Activated naive CD8-positive, alpha-beta T cell treated with anti-CD3 and anti-CD28 coated beads, Interleukin-2, amount 50 U/mL, for 24 hours (primary cell): ENCODE measurements at regions not wholly inside any gene's neighbourhood (a gene's known extent, or its start where the extent isn't known, plus 50 kb on each side); places are given as distances from the start of the nearest gene placed in this dataset.
"Not testable (repeated sequence)": the region's sequence is repeated elsewhere in the genome, so short reads cannot be mapped to it uniquely, and the experiment has no call there.

ENCODE experiments used
- ATAC-seq: fragments of 150-1000 bp; cut with Tn5 transposase; one replicate; pipeline ENCODE4 v1.10.0; 2021
- DNase-seq: peaks from one replicate; pipeline ENCODE4 v3.0.0; 2021
- H3K27ac Mint-ChIP-seq: one replicate; pipeline ENCODE4 v1.8.0; 2021; ENCODE audit warnings: mild to moderate bottlenecking, mixed read lengths
- H3K27me3 Mint-ChIP-seq: one replicate; pipeline ENCODE4 v1.8.0; 2021; ENCODE audit warnings: mixed read lengths
- H3K36me3 Mint-ChIP-seq: one replicate; pipeline ENCODE4 v1.8.0; 2021; ENCODE audit warnings: low read depth, mixed read lengths
- H3K4me1 Mint-ChIP-seq: one replicate; pipeline ENCODE4 v1.8.0; 2021; ENCODE audit warnings: mixed read lengths
- H3K4me3 Mint-ChIP-seq: one replicate; pipeline ENCODE4 v1.8.0; 2021; ENCODE audit warnings: mild to moderate bottlenecking, moderate library complexity, mixed read lengths
- H3K9me3 Mint-ChIP-seq: one replicate; pipeline ENCODE4 v1.8.0; 2021; ENCODE audit warnings: mixed read lengths

GRCh38 chr5:167833456-167833855, 458.0 kb upstream of the WWC1 start:
- DNase-seq (no peak), ATAC-seq (no peak)
- H3K27me3 Mint-ChIP-seq: peaks cover 2% of the 10 kb centered on the region
- no peak overlapping the region for H3K4me3 Mint-ChIP-seq
- no peaks in the 10 kb centered on the region for H3K9me3 Mint-ChIP-seq
- H3K27ac Mint-ChIP-seq: no peak overlapping the region
- H3K36me3 Mint-ChIP-seq: no peaks in the 10 kb centered on the region
- no peaks in the 10 kb centered on the region for H3K4me1 Mint-ChIP-seq

GRCh38 chr5:167835146-167835545, 456.3 kb upstream of the WWC1 start:
- Mint-ChIP-seq H3K27ac (no peak overlapping the region), H3K36me3 (no peaks in the 10 kb centered on the region), H3K27me3 (no peaks in the 10 kb centered on the region), H3K4me3 (no peak overlapping the region), H3K4me1 (no peaks in the 10 kb centered on the region), H3K9me3 (no peaks in the 10 kb centered on the region)
- DNase-seq (no peak), ATAC-seq (no peak)

DNA sequence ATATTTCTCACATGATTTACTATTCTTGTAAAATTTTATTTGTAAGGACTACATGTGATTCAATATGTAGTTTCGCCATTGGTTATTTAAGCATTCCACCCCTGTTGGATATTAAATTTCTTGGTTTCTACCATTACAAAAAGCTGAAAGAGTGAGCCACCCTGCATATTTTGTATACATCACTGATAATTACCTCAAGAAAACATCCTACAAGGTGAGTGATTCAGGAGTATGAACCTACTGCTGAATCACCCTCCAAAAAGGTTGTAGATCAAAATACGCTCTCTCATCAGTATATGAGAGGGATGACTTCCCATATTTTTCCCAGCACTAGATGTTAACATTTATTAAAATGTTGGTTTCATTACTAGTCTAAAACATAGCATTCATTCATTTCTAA, 454.3 kb upstream of the WWC1 start:
- no peaks in the 10 kb centered on the region for H3K27me3 Mint-ChIP-seq
- no peaks in the 10 kb centered on the region for H3K4me1 Mint-ChIP-seq
- DNase-seq (no peak), ATAC-seq (no peak)
- no peaks in the 10 kb centered on the region for H3K9me3 Mint-ChIP-seq
- H3K4me3 Mint-ChIP-seq: no peak overlapping the region
- H3K36me3 Mint-ChIP-seq: no peaks in the 10 kb centered on the region
- H3K27ac Mint-ChIP-seq: no peak overlapping the region

DNA sequence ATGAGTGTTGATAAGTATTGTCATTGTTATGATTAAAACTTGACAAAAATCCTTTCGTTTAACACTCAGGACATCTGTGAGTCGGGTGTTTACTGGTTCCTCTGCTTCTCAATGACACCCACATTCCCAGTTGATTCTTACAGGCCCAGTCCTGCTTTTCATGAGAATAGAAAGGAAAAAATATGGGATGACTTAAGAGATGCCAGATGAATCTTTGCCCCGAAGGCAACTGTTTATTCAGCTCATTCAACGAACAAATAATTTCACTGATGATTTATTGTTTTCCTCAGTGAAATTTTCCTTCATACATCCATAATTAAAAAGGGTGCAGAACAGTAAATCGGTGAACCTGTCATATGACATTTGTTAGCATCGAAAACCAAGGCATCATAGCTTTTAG, 452.4 kb upstream of the WWC1 start:
- no peak overlapping the region for H3K4me3 Mint-ChIP-seq
- no peaks in the 10 kb centered on the region for H3K4me1 Mint-ChIP-seq
- no peaks in the 10 kb centered on the region for H3K27me3 Mint-ChIP-seq
- H3K27ac Mint-ChIP-seq: no peak overlapping the region
- H3K36me3 Mint-ChIP-seq: no peaks in the 10 kb centered on the region
- ATAC-seq (no peak), DNase-seq (no peak)
- no peaks in the 10 kb centered on the region for H3K9me3 Mint-ChIP-seq

- no peak overlapping the region for H3K4me3 Mint-ChIP-seq
- DNase-seq: no peak
Observed at GRCh38 chr5:167840527-167841130, 450.8 kb upstream of the WWC1 start.

DNA sequence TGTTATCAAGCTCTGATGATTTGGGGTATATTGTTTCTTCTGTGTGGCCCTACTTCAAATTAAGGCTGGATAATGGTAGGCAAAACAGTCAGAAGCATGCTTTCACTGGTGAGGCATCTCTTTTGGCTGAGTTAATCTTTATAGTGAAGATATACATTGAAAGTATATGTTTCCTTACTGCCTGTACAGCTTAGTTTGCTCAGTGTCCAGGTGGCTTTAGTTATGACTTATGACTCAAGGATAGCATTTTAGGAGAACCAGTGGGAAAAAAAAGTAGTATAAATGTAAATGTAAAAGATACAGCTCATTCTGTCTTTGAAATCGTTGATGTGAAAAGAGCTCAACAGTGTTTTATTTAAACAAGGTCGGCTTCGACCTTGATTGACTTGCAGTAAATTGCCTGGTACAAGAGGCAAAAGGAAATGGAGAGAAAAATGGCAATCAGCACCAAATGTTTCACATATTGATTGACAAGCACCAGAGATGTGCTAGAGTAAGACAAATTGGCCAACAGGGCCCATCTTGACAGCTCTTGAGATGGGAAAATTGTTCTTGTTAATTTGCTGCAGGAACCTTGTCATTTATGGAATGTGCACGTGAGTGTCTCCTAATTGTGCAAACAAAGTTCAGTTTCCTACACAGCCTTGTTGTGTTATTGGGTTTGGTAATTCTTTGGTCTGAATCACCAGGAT, 447.4 kb upstream of the WWC1 start:
- Mint-ChIP-seq H3K27me3 (no peaks in the 10 kb centered on the region), H3K27ac (no peak overlapping the region), H3K36me3 (no peaks in the 10 kb centered on the region), H3K9me3 (no peaks in the 10 kb centered on the region), H3K4me3 (no peak overlapping the region), H3K4me1 (no peaks in the 10 kb centered on the region)
- ATAC-seq: no peak
- no peak for DNase-seq

More at GRCh38 chr5:167840527-167841130, 450.8 kb upstream of the WWC1 start:
- Mint-ChIP-seq H3K27ac (no peak overlapping the region), H3K9me3 (no peaks in the 10 kb centered on the region), H3K27me3 (no peaks in the 10 kb centered on the region), H3K4me1 (no peaks in the 10 kb centered on the region), H3K36me3 (no peaks in the 10 kb centered on the region)
- ATAC-seq: no peak

GRCh38 chr5:167845952-167846351, 445.5 kb upstream of the WWC1 start:
- Mint-ChIP-seq H3K4me3 (no peak overlapping the region), H3K9me3 (no peaks in the 10 kb centered on the region), H3K27ac (no peak overlapping the region), H3K27me3 (no peaks in the 10 kb centered on the region), H3K4me1 (no peaks in the 10 kb centered on the region), H3K36me3 (no peaks in the 10 kb centered on the region)
- DNase-seq: no peak
- no peak for ATAC-seq

DNA sequence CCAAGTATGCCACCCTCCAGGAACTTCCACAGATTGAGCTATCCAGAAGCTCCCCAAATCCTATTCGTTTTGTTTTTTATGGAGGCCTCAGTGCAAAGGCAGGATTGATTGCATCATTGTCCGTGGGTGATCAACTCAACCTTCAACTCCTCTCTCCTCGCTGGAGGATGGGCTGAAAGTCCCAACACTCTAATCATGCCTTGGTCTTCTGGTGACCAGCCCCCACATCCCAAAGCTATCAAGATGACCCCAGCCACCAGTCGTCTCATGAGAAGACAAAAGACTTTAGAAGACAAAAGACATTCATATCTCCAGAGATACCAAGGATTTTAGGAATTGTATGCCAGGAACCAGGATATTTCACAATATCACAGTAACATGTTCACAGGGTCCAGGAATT, 441.6 kb upstream of the WWC1 start:
- DNase-seq (no peak), ATAC-seq (no peak)
- Mint-ChIP-seq H3K4me1 (no peaks in the 10 kb centered on the region), H3K27ac (no peak overlapping the region), H3K36me3 (no peaks in the 10 kb centered on the region), H3K9me3 (no peaks in the 10 kb centered on the region), H3K4me3 (no peak overlapping the region), H3K27me3 (no peaks in the 10 kb centered on the region)

GRCh38 chr5:167850911-167851310, 440.5 kb upstream of the WWC1 start:
- Mint-ChIP-seq H3K4me3 (no peak overlapping the region), H3K4me1 (no peaks in the 10 kb centered on the region), H3K27ac (no peak overlapping the region), H3K27me3 (no peaks in the 10 kb centered on the region), H3K36me3 (no peaks in the 10 kb centered on the region), H3K9me3 (no peaks in the 10 kb centered on the region)
- DNase-seq (no peak), ATAC-seq (no peak)

GRCh38 chr5:167851416-167851815, 440.0 kb upstream of the WWC1 start:
- no peaks in the 10 kb centered on the region for H3K4me1 Mint-ChIP-seq

DNA sequence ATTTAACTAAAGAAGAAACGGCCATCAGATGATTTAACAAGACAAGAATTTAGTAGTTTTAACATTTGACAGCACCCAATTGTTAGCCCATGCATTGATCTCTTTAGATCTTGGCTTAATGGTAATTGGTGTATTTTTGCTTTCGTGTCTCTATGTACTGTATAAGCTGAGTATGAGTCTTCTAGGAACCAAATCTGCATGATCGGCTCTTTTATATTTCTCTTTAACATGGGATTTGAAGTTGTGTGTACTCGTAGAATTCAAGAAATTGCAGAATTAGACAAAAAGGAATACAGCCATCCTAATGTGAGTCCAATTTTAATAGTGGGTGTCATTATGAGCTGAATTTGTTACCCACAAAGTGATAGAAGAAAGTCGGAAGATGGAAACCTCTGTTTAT, 438.9 kb upstream of the WWC1 start:
- Mint-ChIP-seq H3K27me3 (no peaks in the 10 kb centered on the region), H3K4me3 (no peak overlapping the region), H3K4me1 (no peaks in the 10 kb centered on the region), H3K36me3 (no peaks in the 10 kb centered on the region), H3K9me3 (no peaks in the 10 kb centered on the region), H3K27ac (no peak overlapping the region)
- DNase-seq (no peak), ATAC-seq (no peak)

More at GRCh38 chr5:167851416-167851815, 440.0 kb upstream of the WWC1 start:
- no peak for ATAC-seq
- Mint-ChIP-seq H3K4me3 (no peak overlapping the region), H3K9me3 (no peaks in the 10 kb centered on the region), H3K27me3 (no peaks in the 10 kb centered on the region), H3K36me3 (no peaks in the 10 kb centered on the region), H3K27ac (no peak overlapping the region)
- no peak for DNase-seq

- no peak for DNase-seq
- H3K9me3 Mint-ChIP-seq: no peaks in the 10 kb centered on the region
- no peaks in the 10 kb centered on the region for H3K36me3 Mint-ChIP-seq
- H3K4me3 Mint-ChIP-seq: no peak overlapping the region
- no peaks in the 10 kb centered on the region for H3K4me1 Mint-ChIP-seq
- no peak for ATAC-seq
- H3K27me3 Mint-ChIP-seq: no peaks in the 10 kb centered on the region
- H3K27ac Mint-ChIP-seq: no peak overlapping the region
Observed at GRCh38 chr5:167853421-167853820, 438.0 kb upstream of the WWC1 start.

DNA sequence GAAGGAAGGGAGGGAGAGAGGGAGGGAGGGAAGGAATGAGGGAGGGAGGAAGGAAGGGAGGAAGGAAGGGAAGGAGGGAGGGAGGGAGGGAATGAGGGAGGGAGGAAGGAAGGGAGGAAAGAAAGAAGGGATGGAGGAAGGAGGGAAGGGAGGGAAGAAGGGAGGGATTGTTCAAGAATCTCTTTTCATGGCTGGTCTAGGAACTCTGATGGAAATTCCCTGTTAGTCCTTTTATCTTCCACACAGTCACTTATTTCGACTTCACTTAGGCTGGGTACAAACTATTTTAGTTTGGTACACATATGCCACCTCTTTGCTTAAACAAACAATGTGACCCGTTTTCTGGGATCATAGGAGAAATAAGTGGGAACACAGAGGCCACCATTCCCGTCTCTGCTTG, 435.6 kb upstream of the WWC1 start:
- DNase-seq: no peak
- Mint-ChIP-seq H3K36me3 (no peaks in the 10 kb centered on the region), H3K4me1 (no peaks in the 10 kb centered on the region), H3K27ac (no peak overlapping the region), H3K27me3 (no peaks in the 10 kb centered on the region), H3K4me3 (no peak overlapping the region), H3K9me3 (no peaks in the 10 kb centered on the region)
- ATAC-seq: no peak

- DNase-seq (no peak), ATAC-seq (no peak)
- Mint-ChIP-seq H3K4me3 (no peak overlapping the region), H3K36me3 (no peaks in the 10 kb centered on the region), H3K27ac (no peak overlapping the region), H3K9me3 (peaks cover 4% of the 10 kb centered on the region), H3K4me1 (no peaks in the 10 kb centered on the region), H3K27me3 (no peaks in the 10 kb centered on the region)
Observed at GRCh38 chr5:167857321-167857720, 434.1 kb upstream of the WWC1 start.

DNA sequence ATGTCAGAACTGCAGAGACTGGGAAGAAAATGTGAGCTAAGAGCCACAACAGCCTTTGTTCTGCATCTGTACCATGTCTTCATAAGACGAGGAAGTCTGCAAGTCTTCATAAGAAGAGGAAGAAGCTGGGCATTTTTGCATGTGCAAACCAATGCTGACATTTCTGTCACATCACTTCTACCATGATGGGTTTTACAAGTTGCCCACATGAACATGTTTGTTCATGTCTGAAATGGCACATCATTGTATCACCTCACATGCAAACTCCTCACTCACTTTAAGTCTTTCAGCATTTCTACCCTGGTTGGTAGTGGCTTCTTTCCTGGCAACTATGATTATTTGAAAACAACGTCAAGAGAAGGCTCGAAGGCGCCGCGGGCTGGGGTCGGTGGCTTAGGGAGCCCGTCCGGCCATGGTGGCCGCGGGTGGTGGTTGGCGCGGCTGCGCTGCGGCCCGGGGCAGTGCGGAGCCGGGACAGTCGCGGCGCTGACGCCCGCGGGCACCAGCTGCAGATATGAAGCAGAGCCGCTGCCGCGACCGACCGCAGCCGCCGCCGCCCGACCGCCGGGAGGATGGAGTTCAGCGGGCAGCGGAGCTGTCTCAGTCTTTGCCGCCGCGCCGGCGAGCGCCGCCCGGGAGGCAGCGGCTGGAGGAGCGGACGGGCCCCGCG, 433.1 kb upstream of the WWC1 start:
- H3K4me3 Mint-ChIP-seq, H3K27ac Mint-ChIP-seq, H3K9me3 Mint-ChIP-seq, ATAC-seq, DNase-seq, H3K4me1 Mint-ChIP-seq, H3K27me3 Mint-ChIP-seq, H3K36me3 Mint-ChIP-seq: not testable (repeated sequence)
